ENCODE measurements at regions not wholly inside any gene's neighbourhood (a gene's known extent, or its start where the extent isn't known, plus 50 kb on each side); places are given as distances from the start of the nearest gene placed in this dataset.

GRCh38 chr2:71780162-71780561 is 326.8 kb downstream of the DYSF start:
- Histone ChIP-seq H3K9ac (ENCODE audit: insufficient read depth, low read depth, low read length) (no peak overlapping the region), H3K27ac (ENCODE audit: extremely low read length, insufficient read depth, low read length) (no peak overlapping the region), H3K9me3 (ENCODE audit: low read length) (no peaks in the 10 kb centered on the region), H3K4me3 (replicated peaks in 1 of 3; ENCODE audit: insufficient read depth in 1 of 3, low read depth in 2 of 3, low read length in 3 of 3) (no peak overlapping the region), H3K4me2 (ENCODE audit: low read depth, low read length) (no peak overlapping the region), H3K36me3 (replicated peaks in 1 of 2; ENCODE audit: control insufficient read depth in 1 of 2, insufficient read depth in 2 of 2, low read length in 2 of 2) (no peaks in the 10 kb centered on the region), H3K79me2 (ENCODE audit: insufficient read depth, low read length) (no peaks in the 10 kb centered on the region), H3K4me1 (ENCODE audit: insufficient read depth, low read length) (peaks cover 23% of the 10 kb centered on the region), H3K27me3 (ENCODE audit: control insufficient read depth in 1 of 2, insufficient read depth in 2 of 2, low read length in 2 of 2) (peaks cover 2 to 10% of the 10 kb centered on the region in 2 experiments; a peak in 3 of 5 replicates), H4K20me1 (ENCODE audit: insufficient read depth, low read length) (no peaks in the 10 kb centered on the region), H2AFZ (ENCODE audit: low read length) (no peak overlapping the region)
- DNase-seq (ENCODE audit: low spot score) (no peak), FAIRE-seq (no peak), ATAC-seq (no peak)
- intact Hi-C loops (cut with micrococcal nuclease; ENCODE audit: unreplicated experiment): no loop called here
- WGBS (ENCODE audit: low lambda C conversion rate): 37% methylated on average over 7 of the region's 7 CpGs
- in situ Hi-C loops (cut with HindIII; ENCODE audit: extremely low pct_ligation_motif_present, low pct_unique_long_range_greater_than_20kb): no loop called here
- TF ChIP-seq POLR2A (IDR thresholded peaks at IDR 0.05; ENCODE audit: insufficient read depth in 1 of 2, low read depth in 2 of 2, low read length in 2 of 2) (no peak), RARG (CRISPR knock-in tag; IDR thresholded peaks at IDR 0.05; ENCODE audit: low read depth) (no peak), TOE1 (CRISPR knock-in tag; IDR thresholded peaks at IDR 0.05) (no peak), SPEN (CRISPR knock-in tag; IDR thresholded peaks at IDR 0.05; ENCODE audit: low read depth) (no peak), ATF6 (CRISPR knock-in tag; conservative IDR thresholded peaks at IDR 0.05) (no peak), ZKSCAN1 (IDR thresholded peaks at IDR 0.05; ENCODE audit: low read length) (no peak), CSRNP2 (CRISPR knock-in tag; conservative IDR thresholded peaks at IDR 0.05; ENCODE audit: low read depth) (no peak), DDIT3 (CRISPR knock-in tag; IDR thresholded peaks at IDR 0.05) (no peak), ZBTB7B (CRISPR knock-in tag; IDR thresholded peaks at IDR 0.05) (no peak), MTA1 (CRISPR knock-in tag; IDR thresholded peaks at IDR 0.05; ENCODE audit: borderline replicate concordance) (no peak)
- no TSS peak for BruUV-seq (replicated peaks)
- CTCF ChIA-PET (ENCODE audit: low intra/inter-chr PET ratio, low total read pairs): no interaction called here
- POLR2A ChIA-PET: no interaction called here

Data from HepG2 (cell line).